HG03280 (cell line): ENCODE measurements at regions not wholly inside any gene's neighbourhood (a gene's known extent, or its start where the extent isn't known, plus 50 kb on each side); places are given as distances from the start of the nearest gene placed in this dataset.
A peak's percentile ranks its signal among the peaks of the same experiment; 100 is the strongest.

ENCODE experiments used
- ATAC-seq: cut with Tn5 transposase; IDR thresholded peaks from one replicate; pipeline ENCODE4 v1.9.1; 2021; ENCODE audit warnings: mild to moderate bottlenecking, moderate library complexity; ENCODE audit not compliant: unreplicated experiment

GRCh38 chr3:186413615-186414415, 51.8 kb upstream of the DGKG start:
- ATAC-seq = peak; percentile 56

DNA sequence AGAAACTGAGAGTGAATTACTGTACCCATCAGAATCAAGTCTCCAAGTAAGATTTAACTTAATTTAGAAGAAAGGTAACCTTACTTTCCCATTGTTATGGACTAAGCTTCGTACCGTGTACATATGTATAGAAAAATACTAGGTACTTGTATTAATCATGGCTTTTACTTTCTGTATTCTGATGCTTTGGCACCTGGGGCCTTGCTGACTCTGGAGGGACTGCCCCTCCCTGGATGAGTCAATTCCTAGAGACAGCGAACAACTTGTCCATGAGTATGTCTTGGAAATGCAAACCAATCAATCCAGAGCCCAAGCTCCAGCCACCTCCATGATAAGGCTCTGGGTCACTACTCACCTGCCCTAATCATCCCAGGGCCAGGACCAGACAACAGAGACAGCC, 50.0 kb upstream of the DGKG start:
- no peak for ATAC-seq
